Myocyte (in vitro differentiated cells): ENCODE measurements at regions not wholly inside any gene's neighbourhood (a gene's known extent, or its start where the extent isn't known, plus 50 kb on each side); places are given as distances from the start of the nearest gene placed in this dataset.
"Not testable (repeated sequence)": the region's sequence is repeated elsewhere in the genome, so short reads cannot be mapped to it uniquely, and the experiment has no call there.

Source experiments
- DNase-seq: peaks from one replicate; pipeline ENCODE4 v3.0.0-alpha.2; 2012; ENCODE audit warnings: low read depth

DNA sequence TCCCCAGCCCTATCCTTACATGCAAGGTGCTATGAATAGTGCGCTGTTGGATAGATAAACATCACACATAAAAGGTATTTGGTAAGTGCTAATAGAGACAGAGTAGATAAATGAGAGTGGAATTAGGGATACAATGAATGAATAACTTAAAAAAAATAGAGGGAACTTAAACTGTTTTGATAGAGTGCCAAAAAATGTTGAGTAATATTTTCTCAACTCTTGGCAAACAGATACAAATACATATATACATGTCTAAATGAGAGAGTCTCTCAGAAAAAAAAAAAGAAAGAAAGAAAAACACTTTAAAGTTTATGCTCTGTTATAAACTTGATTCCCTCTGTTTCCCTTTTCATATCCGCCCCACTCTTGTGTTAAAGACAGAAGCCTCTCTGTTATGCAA is 667.4 kb downstream of the ROBO2 start:
- no peak for DNase-seq

DNA sequence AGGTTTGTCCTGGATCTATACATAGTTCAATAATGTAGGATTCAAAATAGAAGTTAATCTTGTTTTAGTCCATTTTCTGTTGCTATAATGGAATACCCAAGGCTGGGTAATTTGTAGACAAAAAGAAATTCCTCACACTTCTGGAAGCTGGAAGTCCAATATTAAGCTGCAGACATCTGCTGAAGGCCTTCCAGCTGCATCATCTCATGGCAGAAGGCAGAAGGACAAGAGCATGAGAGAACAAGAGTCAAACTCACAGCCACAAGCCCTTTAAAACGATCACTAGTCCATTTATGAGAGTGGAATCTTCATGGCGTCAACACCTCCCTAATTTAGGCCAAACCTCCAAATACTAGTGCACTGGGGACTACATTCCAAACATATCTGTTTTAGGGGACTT is 669.3 kb downstream of the ROBO2 start:
- DNase-seq, result no peak

GRCh38 chr3:77718311-77718710 is 678.4 kb downstream of the ROBO2 start:
- no peak for DNase-seq

DNA sequence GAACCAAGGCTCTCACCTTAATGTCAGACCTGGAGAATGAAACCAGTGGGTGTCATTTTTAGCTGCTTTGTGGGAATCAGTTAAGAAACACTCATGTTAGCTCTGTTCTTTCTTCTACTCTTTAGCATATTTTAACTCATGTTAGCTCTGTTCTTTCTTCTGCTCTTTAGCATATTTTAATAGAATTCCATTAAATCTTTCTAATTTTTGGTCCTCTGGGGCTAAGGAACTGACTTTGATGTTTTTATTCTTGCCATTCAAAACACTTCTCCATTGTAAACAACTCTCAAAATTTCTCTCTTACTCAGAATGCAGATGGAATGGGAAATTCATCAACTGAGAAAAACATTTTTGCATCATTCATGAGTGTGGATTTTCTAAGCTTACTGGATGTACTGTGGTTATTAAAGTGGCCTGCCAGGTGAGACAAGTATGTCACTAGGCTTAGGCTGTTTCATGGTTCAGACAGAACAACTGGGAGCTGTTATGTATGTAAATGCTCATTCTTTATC is 680.6 kb downstream of the ROBO2 start:
- DNase-seq, result no peak

GRCh38 chr3:77726517-77726916 is 686.6 kb downstream of the ROBO2 start:
- no peak for DNase-seq

DNA sequence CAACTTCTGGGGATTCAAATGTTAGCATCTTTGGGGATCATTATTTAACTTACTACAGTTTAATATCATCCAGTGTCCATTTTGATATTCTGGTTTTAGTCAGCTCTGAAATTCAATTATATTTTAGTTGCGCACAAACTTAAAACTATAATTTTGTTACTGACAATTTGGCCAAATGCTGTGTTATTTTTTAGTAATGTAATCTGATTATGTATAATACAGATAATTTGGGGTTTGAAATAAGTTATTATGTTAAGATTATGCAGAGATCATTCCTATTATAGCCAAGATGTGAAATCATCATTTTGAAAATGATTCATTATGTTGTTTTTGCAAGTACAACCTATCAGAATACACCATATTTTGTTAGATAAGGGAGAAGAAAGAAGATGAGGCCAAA is 706.1 kb downstream of the ROBO2 start:
- no peak for DNase-seq

GRCh38 chr3:77746892-77747291 is 707.0 kb downstream of the ROBO2 start:
- no peak for DNase-seq

DNA sequence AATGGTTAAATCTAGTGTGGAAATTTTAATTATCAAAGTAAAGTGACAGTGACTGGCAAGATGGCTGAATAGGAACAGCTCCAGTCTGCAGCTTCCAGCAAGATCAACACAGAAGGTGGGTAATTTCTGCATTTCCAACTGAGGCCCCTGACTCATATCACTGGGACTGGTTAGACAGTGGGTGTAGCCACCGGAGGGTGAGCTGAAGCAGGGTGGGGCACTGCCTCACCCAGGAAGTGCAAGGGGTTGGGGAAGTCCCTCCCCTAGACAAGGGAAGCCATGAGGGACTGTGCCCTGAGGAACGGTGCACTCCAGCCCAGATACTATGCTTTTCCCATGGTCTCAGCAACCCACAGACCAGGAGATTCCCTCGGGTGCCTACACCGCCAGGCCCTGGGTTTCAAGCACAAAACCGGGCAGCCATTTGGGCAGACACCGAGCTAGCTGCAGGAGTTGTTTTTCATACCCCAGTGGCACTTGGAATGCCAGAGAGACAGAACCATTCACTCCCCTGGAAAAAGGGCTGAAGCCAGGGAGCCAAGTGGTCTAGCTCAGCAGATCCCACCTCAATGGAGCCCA is 716.6 kb downstream of the ROBO2 start:
- DNase-seq, result not testable (repeated sequence)

DNA sequence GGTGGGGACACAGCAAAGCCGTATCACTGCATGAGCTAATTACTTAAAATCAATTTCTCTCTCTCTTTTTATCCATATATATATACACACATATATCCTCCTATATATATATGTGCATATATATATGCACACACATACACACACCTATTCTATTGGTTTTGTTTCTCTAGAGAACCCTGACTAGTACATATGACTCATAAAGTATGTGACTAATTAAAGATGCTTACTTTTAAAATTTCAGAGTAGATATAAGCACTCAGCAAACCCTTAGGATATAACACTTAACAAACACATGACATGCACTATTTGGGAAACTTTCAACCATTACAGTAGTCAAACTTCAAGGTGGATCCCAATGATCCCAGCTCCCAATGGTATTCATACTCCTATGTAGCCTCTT is 732.6 kb downstream of the ROBO2 start:
- no peak for DNase-seq

DNA sequence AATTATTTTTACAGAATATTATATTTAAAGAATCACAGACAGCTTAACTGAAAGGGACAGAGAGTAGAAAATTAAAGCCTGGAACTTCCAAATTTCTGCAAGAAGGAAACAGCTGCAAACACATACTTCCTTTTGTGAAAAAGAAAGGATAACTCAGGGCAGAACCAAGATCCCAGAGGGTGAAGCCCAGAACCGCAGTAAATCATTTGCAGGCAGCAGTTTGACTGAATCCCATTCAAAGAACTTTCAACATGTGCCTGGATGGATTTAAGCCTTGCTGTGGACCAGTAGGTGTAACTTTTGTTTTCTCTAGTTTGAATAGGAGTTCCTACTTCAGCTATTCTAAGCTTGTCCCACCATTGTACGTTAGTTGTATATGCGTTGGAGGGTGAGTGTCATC is 733.2 kb downstream of the ROBO2 start:
- no peak for DNase-seq

- no peak for DNase-seq
Observed at GRCh38 chr3:77780278-77780996, 740.5 kb downstream of the ROBO2 start.

DNA sequence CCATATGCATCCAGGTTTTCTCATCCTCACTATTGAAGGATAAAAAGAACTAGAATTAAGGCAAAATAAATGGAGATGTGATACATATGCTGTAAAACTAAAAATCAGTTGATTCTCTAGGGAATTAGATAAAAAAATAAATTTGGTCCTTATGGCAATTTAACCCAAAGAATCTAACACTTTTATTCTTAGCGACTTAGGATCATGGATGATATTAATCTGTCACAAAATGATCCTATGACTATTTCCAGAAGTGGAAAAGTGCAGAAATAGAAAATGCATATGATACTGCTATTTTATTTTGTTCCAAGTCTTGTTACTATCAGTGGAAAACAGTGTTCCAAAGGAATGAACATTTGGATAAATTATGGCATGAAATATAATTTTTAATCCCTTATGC is 746.3 kb downstream of the ROBO2 start:
- DNase-seq, result no peak

GRCh38 chr3:77795013-77795412 is 755.1 kb downstream of the ROBO2 start:
- DNase-seq, result no peak

DNA sequence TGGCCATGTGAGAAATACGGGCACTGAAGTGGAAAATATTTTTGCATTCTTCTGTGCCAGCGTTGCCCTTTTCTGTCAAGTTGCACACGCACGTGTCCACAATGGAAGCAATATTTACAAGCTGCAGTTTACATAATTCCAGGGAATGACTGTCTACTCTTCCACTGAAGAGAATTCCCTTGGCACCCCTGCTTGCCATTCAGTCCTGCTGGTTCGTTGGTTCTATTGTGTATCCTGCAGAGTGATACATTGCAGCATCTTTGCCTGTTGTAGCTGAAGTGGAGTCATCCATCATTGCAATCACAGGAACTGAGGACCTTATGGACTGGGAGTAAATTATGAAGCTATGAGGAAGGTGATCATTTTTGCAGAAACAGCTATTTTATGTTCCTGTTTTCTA is 759.4 kb downstream of the ROBO2 start:
- no peak for DNase-seq

DNA sequence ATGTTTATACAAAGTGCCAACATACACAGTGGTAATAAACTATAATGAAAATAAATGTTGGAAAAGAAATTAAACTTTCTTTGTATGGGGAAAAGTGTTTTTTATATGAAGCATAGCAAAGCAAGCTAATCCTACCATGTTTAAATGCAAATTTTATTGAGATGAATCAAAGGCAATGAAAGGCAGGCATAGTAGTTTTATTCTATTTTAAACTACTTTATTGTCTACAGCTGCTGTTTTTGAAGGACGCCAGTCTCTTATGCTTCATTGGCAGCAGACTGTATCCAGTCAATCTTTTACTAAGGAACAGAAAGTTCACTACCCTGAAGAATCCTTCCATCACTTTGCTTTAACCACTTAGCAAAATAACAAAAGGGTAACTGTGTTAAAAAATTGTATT is 761.0 kb downstream of the ROBO2 start:
- no peak for DNase-seq

DNA sequence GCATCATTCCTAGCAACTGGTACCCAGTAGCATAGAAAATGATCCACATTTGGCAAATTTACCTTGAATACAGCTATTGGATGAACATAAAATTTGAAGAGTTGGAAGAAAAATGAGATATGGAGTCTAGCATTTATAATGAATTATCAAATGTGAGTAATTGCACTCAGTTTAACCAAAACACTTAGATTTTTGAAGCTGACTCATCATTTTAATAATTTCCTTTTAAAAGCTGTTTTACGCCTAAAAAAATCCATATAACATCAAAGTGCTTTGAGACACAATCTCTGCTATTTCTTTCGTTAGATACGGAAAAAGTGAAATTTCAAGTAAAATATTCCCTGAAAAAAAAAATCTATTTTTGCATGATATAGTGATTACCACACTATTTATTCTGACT is 767.4 kb downstream of the ROBO2 start:
- no peak for DNase-seq

DNA sequence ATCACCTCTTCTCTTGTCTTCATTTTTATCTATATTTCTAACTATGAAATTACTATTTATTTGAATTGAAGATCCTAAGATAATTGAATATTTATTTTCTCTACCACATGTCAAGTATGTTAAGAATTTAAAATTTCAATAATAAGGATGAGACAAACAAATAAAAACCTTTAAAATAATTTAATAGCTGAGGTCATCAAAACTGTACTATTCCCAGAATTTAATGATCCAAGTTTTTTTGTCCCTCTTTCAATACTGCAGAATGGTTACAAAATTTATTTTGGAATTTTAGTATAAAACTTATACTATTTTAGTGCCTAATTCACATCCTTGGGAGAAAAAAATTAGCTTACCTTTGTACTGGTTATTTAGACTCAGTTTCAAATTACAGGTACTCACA is 774.9 kb downstream of the ROBO2 start:
- DNase-seq, result no peak

GRCh38 chr3:77815467-77815866 is 775.6 kb downstream of the ROBO2 start:
- DNase-seq, result no peak

GRCh38 chr3:77816366-77816765 is 776.5 kb downstream of the ROBO2 start:
- no peak for DNase-seq

DNA sequence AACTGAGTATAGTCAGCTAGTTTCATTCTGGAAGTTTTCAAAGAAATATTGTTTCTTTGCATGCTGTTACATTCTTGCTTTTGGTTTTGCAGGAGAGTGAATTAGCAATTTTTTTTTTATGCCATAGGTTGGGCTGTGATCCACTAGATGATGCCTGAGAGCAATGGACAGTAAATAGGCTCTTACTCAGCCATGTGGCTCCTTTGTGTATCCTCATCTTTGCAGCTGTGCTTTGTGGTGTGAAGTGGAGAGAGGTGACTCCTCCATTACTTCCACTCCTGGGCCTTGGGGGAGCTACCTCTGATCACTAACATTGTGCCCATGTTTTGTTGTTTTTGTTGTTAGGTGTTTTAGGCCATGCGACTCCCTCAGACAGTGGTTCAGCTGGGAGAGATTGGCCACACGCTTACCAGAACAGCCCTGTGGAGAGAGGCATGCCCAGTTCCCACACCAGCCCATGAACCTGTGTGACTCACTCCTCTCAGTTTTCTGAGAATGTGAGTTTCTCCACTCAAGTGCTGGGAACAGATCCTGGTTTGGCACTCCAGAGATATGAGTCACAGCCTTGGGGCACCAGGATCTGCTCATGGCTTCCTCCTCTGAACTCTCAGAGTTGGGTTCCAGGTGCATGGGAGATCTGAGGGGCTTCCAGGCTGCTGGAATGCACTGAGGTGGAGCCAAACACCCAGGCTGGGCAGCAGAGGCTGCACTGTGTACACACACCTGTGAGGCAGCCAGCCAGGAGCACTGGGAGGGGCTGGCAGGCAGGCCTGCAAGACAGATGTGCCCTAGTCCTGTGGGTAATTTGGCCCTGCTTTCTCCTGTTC is 785.3 kb downstream of the ROBO2 start:
- DNase-seq, result no peak

GRCh38 chr3:77835921-77836320 is 796.0 kb downstream of the ROBO2 start:
- no peak for DNase-seq

DNA sequence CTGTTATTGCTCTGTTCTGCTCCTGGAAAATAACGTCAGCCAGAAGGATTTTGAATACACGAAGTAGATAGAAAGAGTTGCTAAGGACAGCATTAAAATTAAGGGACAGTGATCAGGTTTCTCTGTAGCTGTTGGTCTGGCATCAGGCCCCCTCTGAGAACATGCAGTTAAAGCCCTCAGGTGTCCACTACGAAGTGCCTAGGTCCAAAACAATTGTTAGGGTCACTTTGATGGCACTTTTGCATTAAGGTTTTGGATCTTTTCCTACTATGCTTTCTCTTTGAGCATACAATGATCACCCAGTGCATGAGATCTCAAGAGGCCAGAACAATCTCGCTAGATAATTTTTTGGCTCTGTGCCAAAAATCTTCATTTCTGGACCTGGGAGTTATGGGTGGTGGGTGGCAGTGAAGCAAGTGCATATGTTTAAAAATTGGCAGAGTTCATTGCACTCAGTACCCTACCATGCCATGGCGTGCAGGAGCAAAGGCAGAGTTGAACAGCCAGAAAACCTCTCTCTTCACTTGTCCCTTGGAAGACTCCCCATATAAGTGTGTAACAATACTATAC is 797.6 kb downstream of the ROBO2 start:
- DNase-seq, result no peak
